Glutamatergic neuron (in vitro differentiated cells): ENCODE measurements at regions not wholly inside any gene's neighbourhood (a gene's known extent, or its start where the extent isn't known, plus 50 kb on each side); places are given as distances from the start of the nearest gene placed in this dataset.

Source experiments
- DNase-seq: peaks from one replicate; pipeline ENCODE4 v3.0.0; 2022
- H3K27ac Mint-ChIP-seq: one replicate; pipeline ENCODE4 v1.8.0; 2020; ENCODE audit warnings: mild to moderate bottlenecking, mixed read lengths, inconsistent platforms; ENCODE audit not compliant: unreplicated experiment
- H3K27me3 Mint-ChIP-seq: one replicate; pipeline ENCODE4 v1.8.0; 2020; ENCODE audit warnings: mild to moderate bottlenecking, moderate library complexity, mixed read lengths, inconsistent platforms; ENCODE audit not compliant: unreplicated experiment
- H3K36me3 Mint-ChIP-seq: one replicate; pipeline ENCODE4 v1.8.0; 2020; ENCODE audit warnings: mild to moderate bottlenecking, mixed read lengths, inconsistent platforms; ENCODE audit not compliant: unreplicated experiment
- H3K4me1 Mint-ChIP-seq: one replicate; pipeline ENCODE4 v1.8.0; 2020; ENCODE audit warnings: mild to moderate bottlenecking, low read depth, mixed read lengths, inconsistent platforms; ENCODE audit not compliant: unreplicated experiment
- H3K4me3 Mint-ChIP-seq: one replicate; pipeline ENCODE4 v1.8.0; 2020; ENCODE audit warnings: mild to moderate bottlenecking, mixed read lengths, inconsistent platforms; ENCODE audit not compliant: unreplicated experiment
- H3K9me3 Mint-ChIP-seq: one replicate; pipeline ENCODE4 v1.8.0; 2020; ENCODE audit warnings: mild to moderate bottlenecking, moderate library complexity, mixed read lengths, inconsistent platforms; ENCODE audit not compliant: unreplicated experiment
- CTCF ChIP-seq: fragments of 200-600 bp; sonication (generic); IDR thresholded peaks from one replicate; pipeline ENCODE4 v1.5.0; 2021; ENCODE audit not compliant: partially characterized antibody, unreplicated experiment

- Mint-ChIP-seq H3K4me1 (no peaks in the 10 kb centered on the region), H3K27me3 (peaks cover 5% of the 10 kb centered on the region)
Observed at GRCh38 chr11:32186118-32186517, 95.2 kb downstream of the RCN1 start.

DNA sequence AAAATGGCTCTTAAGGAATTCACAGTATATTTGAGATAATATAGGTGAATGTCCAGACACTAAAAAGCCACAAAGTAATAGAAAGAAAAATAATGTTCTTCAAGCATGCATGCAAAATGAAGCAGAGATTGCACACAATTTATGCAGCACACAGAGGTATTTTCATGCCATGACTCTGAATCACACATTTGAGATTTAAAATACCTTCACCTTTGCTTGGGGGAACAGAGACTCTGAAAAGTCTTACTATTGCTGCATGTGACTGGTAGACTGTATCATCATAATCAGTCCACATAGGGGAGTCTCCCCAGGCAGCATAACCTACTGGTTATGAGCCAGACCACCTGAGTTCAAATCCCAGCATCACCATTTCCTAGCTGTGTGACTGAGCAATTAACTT is 96.2 kb downstream of the RCN1 start:
- no peak overlapping the region for H3K27ac Mint-ChIP-seq
- no peak overlapping the region for H3K4me3 Mint-ChIP-seq
- no peak for DNase-seq
- no peaks in the 10 kb centered on the region for H3K36me3 Mint-ChIP-seq
- no peaks in the 10 kb centered on the region for H3K4me1 Mint-ChIP-seq
- H3K27me3 Mint-ChIP-seq: peaks cover 5% of the 10 kb centered on the region
- H3K9me3 Mint-ChIP-seq: no peaks in the 10 kb centered on the region
- TF ChIP-seq CTCF: no peak

More at GRCh38 chr11:32186118-32186517, 95.2 kb downstream of the RCN1 start:
- Mint-ChIP-seq H3K9me3 (no peaks in the 10 kb centered on the region), H3K36me3 (no peaks in the 10 kb centered on the region), H3K27ac (no peak overlapping the region), H3K4me3 (no peak overlapping the region)
- DNase-seq: no peak
- TF ChIP-seq CTCF: no peak

DNA sequence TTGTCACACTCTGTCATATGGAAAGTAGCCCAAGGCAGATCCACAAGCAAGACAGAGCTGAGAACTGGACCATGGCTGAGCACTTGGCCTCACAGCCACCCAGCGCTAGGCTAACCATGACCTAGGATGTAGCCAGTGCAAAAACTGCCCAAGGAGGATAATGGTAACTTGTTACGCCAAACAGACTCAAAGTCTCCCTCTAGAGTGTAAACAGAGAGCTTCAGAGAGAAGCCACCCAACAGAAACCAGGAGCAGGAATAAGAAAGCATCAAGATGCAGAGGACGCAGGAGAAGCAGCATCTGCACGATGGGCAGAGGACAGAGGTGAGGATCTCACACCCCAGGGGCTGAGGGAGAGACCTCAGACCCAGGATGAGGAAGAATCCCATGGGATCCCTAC is 97.9 kb downstream of the RCN1 start:
- DNase-seq: no peak
- Mint-ChIP-seq H3K36me3 (no peaks in the 10 kb centered on the region), H3K4me3 (no peak overlapping the region), H3K4me1 (no peaks in the 10 kb centered on the region), H3K9me3 (no peaks in the 10 kb centered on the region), H3K27ac (no peak overlapping the region), H3K27me3 (peaks cover 5% of the 10 kb centered on the region)
- no peak for TF ChIP-seq CTCF

GRCh38 chr11:32196137-32196536 is 105.3 kb downstream of the RCN1 start:
- H3K27me3 Mint-ChIP-seq: peaks cover 3% of the 10 kb centered on the region
- H3K4me3 Mint-ChIP-seq: no peak overlapping the region
- H3K27ac Mint-ChIP-seq: no peak overlapping the region
- no peak for TF ChIP-seq CTCF
- no peaks in the 10 kb centered on the region for H3K9me3 Mint-ChIP-seq
- no peak for DNase-seq
- peaks cover 2% of the 10 kb centered on the region for H3K4me1 Mint-ChIP-seq
- peaks cover 3% of the 10 kb centered on the region for H3K36me3 Mint-ChIP-seq

- Mint-ChIP-seq H3K27ac (no peak overlapping the region), H3K4me3 (no peak overlapping the region), H3K4me1 (peaks cover 2% of the 10 kb centered on the region), H3K36me3 (peaks cover 3% of the 10 kb centered on the region), H3K27me3 (peaks cover 3% of the 10 kb centered on the region), H3K9me3 (no peaks in the 10 kb centered on the region)
- DNase-seq: no peak
- no peak for TF ChIP-seq CTCF
Observed at GRCh38 chr11:32198053-32198452, 107.2 kb downstream of the RCN1 start.
